Cardiac muscle cell (in vitro differentiated cells and primary cell): ENCODE measurements at regions not wholly inside any gene's neighbourhood (a gene's known extent, or its start where the extent isn't known, plus 50 kb on each side); places are given as distances from the start of the nearest gene placed in this dataset.
"Not testable (repeated sequence)": the region's sequence is repeated elsewhere in the genome, so short reads cannot be mapped to it uniquely, and the experiment has no call there.

ENCODE experiments used
- DNase-seq, 2 donors: peaks; one replicate each; pipeline versions ENCODE4 v3.0.0 to v3.0.0-alpha.2; 2010 to 2017; ENCODE audit warnings: low read depth in 1 of 2, low spot score in 1 of 2
- H3K27ac ChIP-seq: fragments of 200-600 bp; sonication (generic); 2 replicates; pipeline ENCODE4 v1.5.1; 2016
- H3K27me3 ChIP-seq: fragments of 200-600 bp; sonication (generic); 2 replicates; pipeline ENCODE4 v1.6.0; 2016; ENCODE audit warnings: control low read depth
- H3K36me3 ChIP-seq: fragments of 200-600 bp; sonication (generic); 2 replicates; pipeline ENCODE4 v1.5.1; 2016; ENCODE audit warnings: control low read depth
- H3K4me1 ChIP-seq: fragments of 200-600 bp; sonication (generic); 2 replicates; pipeline ENCODE4 v1.8.1; 2017; ENCODE audit warnings: low read depth, mild to moderate bottlenecking, mixed run types
- H3K4me3 ChIP-seq: fragments of 200-600 bp; sonication (generic); 2 replicates; pipeline ENCODE4 v1.5.1; 2016; ENCODE audit warnings: mild to moderate bottlenecking
- H3K9me3 ChIP-seq: fragments of 200-600 bp; sonication (generic); 2 replicates; pipeline ENCODE4 v1.5.1; 2017; ENCODE audit warnings: low read depth, mild to moderate bottlenecking, control low read depth
- TF ChIP-seq, protein P1 (sequence below): IDR thresholded peaks from 2 replicates; pipeline ENCODE4 v1.5.1; 2012; ENCODE audit warnings: low read depth, mild to moderate bottlenecking, low read length

DNA sequence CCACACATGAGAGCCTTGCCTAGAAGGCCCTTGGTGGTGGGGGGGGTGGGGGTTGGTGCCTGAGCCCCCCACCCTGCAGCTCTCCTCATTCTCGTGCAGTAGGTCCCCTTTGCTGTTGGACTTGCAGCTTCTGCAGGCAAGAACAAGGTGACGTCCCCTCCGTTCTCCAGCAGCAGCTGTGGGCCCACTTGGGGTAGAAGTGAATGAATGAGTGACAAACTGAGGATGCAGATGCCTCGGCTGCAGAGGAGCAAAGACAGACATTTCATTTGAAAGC lies 88.6 kb upstream of the CTDP1 start:
- Histone ChIP-seq H3K9me3 (no peaks in the 10 kb centered on the region), H3K4me3 (no peak overlapping the region), H3K27ac (no peak overlapping the region), H3K4me1 (peaks cover 8% of the 10 kb centered on the region), H3K36me3 (no peaks in the 10 kb centered on the region), H3K27me3 (no peaks in the 10 kb centered on the region)
- TF ChIP-seq, protein P1, sequence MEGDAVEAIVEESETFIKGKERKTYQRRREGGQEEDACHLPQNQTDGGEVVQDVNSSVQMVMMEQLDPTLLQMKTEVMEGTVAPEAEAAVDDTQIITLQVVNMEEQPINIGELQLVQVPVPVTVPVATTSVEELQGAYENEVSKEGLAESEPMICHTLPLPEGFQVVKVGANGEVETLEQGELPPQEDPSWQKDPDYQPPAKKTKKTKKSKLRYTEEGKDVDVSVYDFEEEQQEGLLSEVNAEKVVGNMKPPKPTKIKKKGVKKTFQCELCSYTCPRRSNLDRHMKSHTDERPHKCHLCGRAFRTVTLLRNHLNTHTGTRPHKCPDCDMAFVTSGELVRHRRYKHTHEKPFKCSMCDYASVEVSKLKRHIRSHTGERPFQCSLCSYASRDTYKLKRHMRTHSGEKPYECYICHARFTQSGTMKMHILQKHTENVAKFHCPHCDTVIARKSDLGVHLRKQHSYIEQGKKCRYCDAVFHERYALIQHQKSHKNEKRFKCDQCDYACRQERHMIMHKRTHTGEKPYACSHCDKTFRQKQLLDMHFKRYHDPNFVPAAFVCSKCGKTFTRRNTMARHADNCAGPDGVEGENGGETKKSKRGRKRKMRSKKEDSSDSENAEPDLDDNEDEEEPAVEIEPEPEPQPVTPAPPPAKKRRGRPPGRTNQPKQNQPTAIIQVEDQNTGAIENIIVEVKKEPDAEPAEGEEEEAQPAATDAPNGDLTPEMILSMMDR = no peak
- DNase-seq = no peak

DNA sequence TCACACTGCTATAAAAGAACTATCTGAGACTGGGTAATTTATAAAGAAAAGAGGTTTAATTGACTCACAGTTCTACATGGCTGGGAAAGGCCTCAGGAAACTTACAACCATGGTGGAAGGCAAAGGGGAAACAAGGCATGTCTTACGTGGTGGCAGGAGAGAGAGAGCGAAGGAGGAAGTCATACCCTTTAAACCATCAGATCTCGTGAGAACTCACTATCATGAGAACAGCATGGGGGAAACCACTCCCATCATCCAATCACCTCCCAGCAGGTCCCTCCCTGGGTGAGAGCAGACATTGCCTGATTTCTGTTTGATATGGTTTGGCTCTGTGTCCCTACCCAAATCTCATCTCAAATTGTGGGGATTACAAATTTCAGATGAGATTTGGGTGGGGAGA lies 86.9 kb upstream of the CTDP1 start:
- H3K27ac ChIP-seq, H3K9me3 ChIP-seq, H3K27me3 ChIP-seq, H3K4me3 ChIP-seq, DNase-seq, H3K36me3 ChIP-seq, H3K4me1 ChIP-seq: not testable (repeated sequence)

DNA sequence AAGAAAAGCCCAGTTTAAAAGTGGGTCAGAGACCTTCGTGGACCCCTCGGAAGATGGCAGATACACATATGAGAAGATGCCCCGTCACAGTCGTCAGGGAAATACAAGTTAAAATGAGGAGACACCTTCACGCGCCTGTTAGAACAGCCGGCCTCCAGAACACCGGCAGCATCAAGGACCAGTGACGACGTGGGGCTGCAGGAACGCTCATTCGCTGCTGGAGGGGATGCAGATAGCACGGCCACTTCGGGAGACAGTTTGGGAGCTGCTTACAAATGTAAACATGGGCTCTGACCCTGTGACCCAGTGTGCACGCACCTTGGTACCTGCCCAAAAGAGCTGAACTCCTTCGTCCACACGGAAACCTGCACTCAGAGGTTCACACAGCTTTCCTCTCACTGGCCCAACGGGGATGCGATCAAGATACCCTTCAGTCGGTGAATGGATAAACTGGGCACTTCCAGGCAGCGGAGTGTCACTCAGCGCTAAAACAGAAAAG lies 83.7 kb upstream of the CTDP1 start:
- Histone ChIP-seq H3K4me3 (no peak overlapping the region), H3K27ac (no peak overlapping the region), H3K27me3 (no peaks in the 10 kb centered on the region), H3K36me3 (no peaks in the 10 kb centered on the region), H3K9me3 (no peaks in the 10 kb centered on the region), H3K4me1 (peaks cover under 1% of the 10 kb centered on the region)
- DNase-seq = no peak
- TF ChIP-seq, protein P1 = no peak

DNA sequence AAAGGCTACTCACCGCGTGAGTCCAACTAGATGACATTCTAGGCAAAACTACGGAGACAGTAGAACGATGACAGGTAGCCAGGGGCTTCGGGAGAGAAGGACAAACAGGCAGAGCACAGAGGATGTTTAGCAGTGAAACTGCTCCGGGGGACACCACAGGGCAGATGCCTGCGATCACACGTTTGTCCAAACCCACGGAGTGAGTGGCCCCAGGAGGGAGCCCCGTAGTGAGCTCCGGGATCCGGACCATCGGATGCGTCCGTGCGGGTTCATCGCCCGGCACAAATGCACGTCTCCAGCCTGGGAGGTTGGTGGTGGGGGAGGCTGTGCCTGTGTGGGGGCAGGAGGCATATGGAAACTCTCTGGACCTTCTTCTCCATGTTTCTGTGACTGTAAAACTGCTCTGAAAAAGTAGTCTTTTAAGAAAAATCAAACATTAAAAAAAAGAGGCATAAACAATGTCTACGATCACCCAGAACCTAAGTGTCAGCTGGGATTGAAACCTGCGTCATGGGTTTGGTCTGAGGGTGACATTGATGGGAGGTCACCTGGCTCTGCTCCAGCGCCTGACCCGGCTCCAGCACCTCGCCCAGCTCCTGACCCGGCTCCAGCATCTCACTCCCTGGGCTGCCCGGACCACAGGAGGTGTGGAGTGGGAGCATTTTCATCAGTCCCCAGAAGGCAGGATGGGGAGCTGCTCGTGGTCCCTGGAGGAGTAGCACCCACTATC lies 83.0 kb upstream of the CTDP1 start:
- Histone ChIP-seq H3K4me3 (no peak overlapping the region), H3K4me1 (peaks cover 8% of the 10 kb centered on the region), H3K36me3 (no peaks in the 10 kb centered on the region), H3K9me3 (no peaks in the 10 kb centered on the region), H3K27me3 (no peaks in the 10 kb centered on the region), H3K27ac (no peak overlapping the region)
- TF ChIP-seq, protein P1 = no peak
- no peak for DNase-seq

DNA sequence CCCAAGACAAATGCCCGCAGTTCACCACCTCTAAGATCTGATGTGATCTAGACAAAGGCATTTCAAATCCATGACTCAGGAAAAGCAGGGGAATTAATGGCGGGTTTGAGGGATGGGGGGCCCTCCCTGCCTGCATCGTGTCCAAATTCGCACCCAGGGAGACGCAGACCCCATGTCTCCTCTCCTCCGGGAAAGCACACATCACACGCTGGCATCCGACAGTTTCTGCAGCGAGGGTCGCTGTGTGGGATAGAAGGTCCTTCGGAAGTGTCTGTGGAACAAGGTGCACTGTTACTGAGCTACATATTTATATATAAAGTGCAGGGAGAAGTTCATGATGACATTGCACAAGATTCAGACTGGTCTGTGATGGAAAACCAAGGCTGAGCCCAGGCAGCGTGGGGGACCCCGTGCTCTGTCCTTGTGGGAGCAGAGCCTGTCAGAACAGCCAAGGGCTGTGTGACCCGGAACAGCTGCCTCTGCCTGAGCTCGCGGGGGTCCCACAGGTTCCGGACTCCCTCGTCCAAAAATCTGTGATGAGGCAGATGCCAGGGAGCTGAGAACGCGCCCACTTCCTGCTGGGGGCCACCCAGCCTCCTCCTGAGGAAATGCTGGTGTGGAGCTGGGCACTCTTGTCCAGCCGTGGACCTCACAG lies 82.3 kb upstream of the CTDP1 start:
- TF ChIP-seq, protein P1 = no peak
- no peak for DNase-seq
- Histone ChIP-seq H3K27ac (no peak overlapping the region), H3K4me1 (peaks cover 8% of the 10 kb centered on the region), H3K27me3 (no peaks in the 10 kb centered on the region), H3K9me3 (no peaks in the 10 kb centered on the region), H3K36me3 (no peaks in the 10 kb centered on the region), H3K4me3 (no peak overlapping the region)

DNA sequence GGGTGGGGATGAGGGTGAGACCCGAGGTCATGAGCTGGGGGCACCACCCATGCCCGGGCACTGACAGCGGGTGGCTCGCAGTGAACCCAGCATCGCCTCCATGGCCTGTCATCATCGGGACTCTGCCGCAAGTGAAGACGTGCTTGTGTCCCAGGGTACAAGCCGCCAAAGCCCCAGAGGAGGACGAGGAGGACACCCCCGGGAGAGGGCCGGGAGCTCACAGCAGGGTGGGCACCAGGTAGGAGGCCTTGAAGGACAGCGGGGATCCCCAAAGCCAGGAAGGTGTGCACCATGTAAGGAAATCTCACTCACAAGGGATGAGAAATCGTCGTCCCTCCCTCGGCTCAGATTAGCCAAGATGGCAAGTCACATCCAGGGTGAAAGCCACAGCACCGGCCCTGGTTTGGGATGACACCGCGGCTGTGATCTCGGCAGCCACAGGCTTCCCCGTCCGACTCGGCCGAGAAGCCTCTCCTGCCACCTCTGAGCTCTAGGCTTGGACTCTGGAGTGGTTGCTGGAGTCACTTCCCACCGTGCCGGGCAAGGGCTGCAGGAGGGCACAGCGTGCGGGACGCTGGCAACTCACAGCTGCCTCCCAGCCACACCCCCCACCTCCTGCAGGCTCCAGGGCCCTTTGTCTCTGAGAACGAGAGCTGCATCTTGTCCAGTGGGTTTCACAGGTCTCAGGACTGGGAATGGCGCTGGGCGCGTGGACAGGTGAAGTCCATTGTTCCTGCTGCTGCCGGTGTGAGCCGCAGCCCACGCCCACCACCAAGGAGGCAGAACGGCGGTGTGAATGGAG lies 81.6 kb upstream of the CTDP1 start:
- H3K4me3 ChIP-seq = no peak overlapping the region
- no peak for DNase-seq
- no peaks in the 10 kb centered on the region for H3K9me3 ChIP-seq
- H3K27me3 ChIP-seq = no peaks in the 10 kb centered on the region
- H3K27ac ChIP-seq = no peak overlapping the region
- TF ChIP-seq, protein P1 = no peak
- no peaks in the 10 kb centered on the region for H3K36me3 ChIP-seq
- peaks cover 8% of the 10 kb centered on the region for H3K4me1 ChIP-seq
